Urinary bladder (tissue), 3 donors: ENCODE measurements at regions not wholly inside any gene's neighbourhood (a gene's known extent, or its start where the extent isn't known, plus 50 kb on each side); places are given as distances from the start of the nearest gene placed in this dataset.

Experiments used
- DNase-seq: peaks from one replicate; pipeline ENCODE4 v3.0.0-alpha.2; 2015; ENCODE audit errors: extremely low spot score
- H3K27ac ChIP-seq: one replicate; pipeline ENCODE4 v1.5.1; 2013; ENCODE audit warnings: low read depth, mild to moderate bottlenecking, moderate library complexity
- H3K36me3 ChIP-seq: one replicate; pipeline ENCODE4 v1.6.1; 2013; ENCODE audit warnings: mild to moderate bottlenecking, moderate library complexity; ENCODE audit not compliant: insufficient read depth
- H3K4me1 ChIP-seq: one replicate; pipeline ENCODE4 v1.6.1; 2013; ENCODE audit warnings: mild to moderate bottlenecking, moderate library complexity; ENCODE audit not compliant: insufficient read depth
- H3K4me3 ChIP-seq: one replicate; pipeline ENCODE4 v1.5.1; 2013; ENCODE audit warnings: low read depth, low read length
- WGBS: extraction: QIAGEN DNeasy Blood & Tissue Kit; methylation state at CpG from one replicate; pipeline ENCODE4 v1.1.7; 2013; 5-methylcytosine and 5-hydroxymethylcytosine counted together
- donor health status: healthy with polysubstance abuse.
- donor health status: healthy.

GRCh38 chr3:34725774-34726173 is 913.6 kb upstream of the ARPP21 start:
- Histone ChIP-seq H3K4me3 (no peak overlapping the region), H3K4me1 (no peaks in the 10 kb centered on the region), H3K36me3 (no peaks in the 10 kb centered on the region), H3K27ac (no peak overlapping the region)
- 37% methylated on average over 2 of the region's 2 CpGs for WGBS
- no peak for DNase-seq

GRCh38 chr3:34727700-34728099 is 911.6 kb upstream of the ARPP21 start:
- WGBS = 45% methylated on average over 2 of the region's 2 CpGs
- no peak overlapping the region for H3K27ac ChIP-seq
- no peak for DNase-seq
- H3K4me3 ChIP-seq = no peak overlapping the region
- no peaks in the 10 kb centered on the region for H3K4me1 ChIP-seq
- no peaks in the 10 kb centered on the region for H3K36me3 ChIP-seq

GRCh38 chr3:34742151-34742550 is 897.2 kb upstream of the ARPP21 start:
- Histone ChIP-seq H3K4me3 (no peak overlapping the region), H3K4me1 (no peaks in the 10 kb centered on the region), H3K36me3 (no peaks in the 10 kb centered on the region), H3K27ac (no peak overlapping the region)
- DNase-seq = no peak
- WGBS = 75% methylated on average over 1 of the region's 1 CpG

- WGBS = 87% methylated on average over 9 of the region's 9 CpGs
- no peaks in the 10 kb centered on the region for H3K4me1 ChIP-seq
- no peak overlapping the region for H3K4me3 ChIP-seq
- H3K27ac ChIP-seq = no peak overlapping the region
- no peak for DNase-seq
- no peaks in the 10 kb centered on the region for H3K36me3 ChIP-seq
These were observed 880.6 kb upstream of the ARPP21 start for GRCh38 chr3:34758630-34759261.

- no peak overlapping the region for H3K27ac ChIP-seq
- H3K36me3 ChIP-seq = no peaks in the 10 kb centered on the region
- 55% methylated on average over 4 of the region's 4 CpGs for WGBS
- DNase-seq = no peak
- no peaks in the 10 kb centered on the region for H3K4me1 ChIP-seq
- no peak overlapping the region for H3K4me3 ChIP-seq
These were observed 861.9 kb upstream of the ARPP21 start for GRCh38 chr3:34777386-34777785.

GRCh38 chr3:34779092-34779491 is 860.2 kb upstream of the ARPP21 start:
- Histone ChIP-seq H3K27ac (no peak overlapping the region), H3K4me1 (no peaks in the 10 kb centered on the region), H3K36me3 (no peaks in the 10 kb centered on the region), H3K4me3 (no peak overlapping the region)
- no peak for DNase-seq
- 96% methylated on average over 1 of the region's 1 CpG for WGBS

GRCh38 chr3:34780294-34780693 is 859.0 kb upstream of the ARPP21 start:
- 54% methylated on average over 5 of the region's 5 CpGs for WGBS
- H3K36me3 ChIP-seq = no peaks in the 10 kb centered on the region
- H3K4me3 ChIP-seq = no peak overlapping the region
- no peaks in the 10 kb centered on the region for H3K4me1 ChIP-seq
- no peak overlapping the region for H3K27ac ChIP-seq
- DNase-seq = no peak

- Histone ChIP-seq H3K36me3 (no peaks in the 10 kb centered on the region), H3K4me3 (no peak overlapping the region), H3K27ac (no peak overlapping the region), H3K4me1 (no peaks in the 10 kb centered on the region)
- WGBS = 78% methylated on average over 4 of the region's 4 CpGs
- DNase-seq = no peak
These were observed 858.4 kb upstream of the ARPP21 start for GRCh38 chr3:34780973-34781372.

- DNase-seq = no peak
- Histone ChIP-seq H3K36me3 (no peaks in the 10 kb centered on the region), H3K4me1 (no peaks in the 10 kb centered on the region), H3K27ac (no peak overlapping the region), H3K4me3 (no peak overlapping the region)
- WGBS = 56% methylated on average over 2 of the region's 2 CpGs
These were observed 856.5 kb upstream of the ARPP21 start for GRCh38 chr3:34782871-34783270.

GRCh38 chr3:34783876-34784275 is 855.4 kb upstream of the ARPP21 start:
- no peak for DNase-seq
- no peak overlapping the region for H3K27ac ChIP-seq
- no peaks in the 10 kb centered on the region for H3K36me3 ChIP-seq
- no peak overlapping the region for H3K4me3 ChIP-seq
- H3K4me1 ChIP-seq = no peaks in the 10 kb centered on the region

- Histone ChIP-seq H3K36me3 (no peaks in the 10 kb centered on the region), H3K4me3 (no peak overlapping the region), H3K4me1 (no peaks in the 10 kb centered on the region), H3K27ac (no peak overlapping the region)
- WGBS = 56% methylated on average over 1 of the region's 1 CpG
- DNase-seq = no peak
These were observed 846.3 kb upstream of the ARPP21 start for GRCh38 chr3:34793057-34793456.

- 96% methylated on average over 1 of the region's 1 CpG for WGBS
- no peaks in the 10 kb centered on the region for H3K36me3 ChIP-seq
- no peak overlapping the region for H3K27ac ChIP-seq
- DNase-seq = no peak
- H3K4me3 ChIP-seq = no peak overlapping the region
- no peaks in the 10 kb centered on the region for H3K4me1 ChIP-seq
These were observed 831.7 kb upstream of the ARPP21 start for GRCh38 chr3:34807611-34808010.

- 90% methylated on average over 1 of the region's 1 CpG for WGBS
- Histone ChIP-seq H3K36me3 (no peaks in the 10 kb centered on the region), H3K27ac (no peak overlapping the region), H3K4me1 (no peaks in the 10 kb centered on the region), H3K4me3 (no peak overlapping the region)
- DNase-seq = no peak
These were observed 831.0 kb upstream of the ARPP21 start for GRCh38 chr3:34808287-34808686.

GRCh38 chr3:34828847-34829246 is 810.5 kb upstream of the ARPP21 start:
- Histone ChIP-seq H3K27ac (no peak overlapping the region), H3K36me3 (no peaks in the 10 kb centered on the region), H3K4me1 (no peaks in the 10 kb centered on the region), H3K4me3 (no peak overlapping the region)
- no peak for DNase-seq
- WGBS = 81% methylated on average over 2 of the region's 2 CpGs
